MCF 10A (cell line): ENCODE measurements at regions not wholly inside any gene's neighbourhood (a gene's known extent, or its start where the extent isn't known, plus 50 kb on each side); places are given as distances from the start of the nearest gene placed in this dataset.
"Not testable (repeated sequence)": the region's sequence is repeated elsewhere in the genome, so short reads cannot be mapped to it uniquely, and the experiment has no call there.

ENCODE experiments used
- BruUV-seq: library from RNA; stranded (reverse); fragments of 400-500 nt; replicated peaks from 2 replicates; lab custom pipeline; 2021; lab: Mats Ljungman, UMichigan
- CTCF ChIA-PET: fragments of 300-600 bp; sonication (Branson Sonifier 250); formaldehyde crosslinking; extraction: SDS; loops from one replicate; lab custom pipeline; 2021; ENCODE audit warnings: antibody characterized with exemption, inconsistent platforms; lab: Yijun Ruan, JAX
- POLR2A ChIA-PET: fragments of 300-600, 350-650 bp; sonication (Branson Sonifier 250); formaldehyde crosslinking; extraction: SDS; loops from one replicate; lab custom pipeline; 2020; ENCODE audit warnings: antibody characterized with exemption, inconsistent platforms; lab: Yijun Ruan, JAX
- DNase-seq: peaks from one replicate; pipeline ENCODE4 v3.0.0-alpha.2; 2018; ENCODE audit not compliant: unreplicated experiment
- H3K27ac Mint-ChIP-seq: one replicate; pipeline ENCODE4 v1.8.0; 2022; ENCODE audit warnings: mild to moderate bottlenecking, low read depth, mixed read lengths; ENCODE audit not compliant: unreplicated experiment
- H3K27me3 Mint-ChIP-seq: one replicate; pipeline ENCODE4 v1.8.0; 2022; ENCODE audit warnings: mixed read lengths; ENCODE audit not compliant: insufficient read depth, unreplicated experiment
- H3K36me3 Mint-ChIP-seq: one replicate; pipeline ENCODE4 v1.8.0; 2022; ENCODE audit warnings: mild to moderate bottlenecking, moderate library complexity, mixed read lengths; ENCODE audit not compliant: insufficient read depth, unreplicated experiment
- H3K4me1 Mint-ChIP-seq: one replicate; pipeline ENCODE4 v1.8.0; 2022; ENCODE audit warnings: mixed read lengths; ENCODE audit not compliant: insufficient read depth, unreplicated experiment
- H3K4me3 Mint-ChIP-seq: one replicate; pipeline ENCODE4 v1.8.0; 2022; ENCODE audit warnings: mild to moderate bottlenecking, moderate library complexity, mixed read lengths; ENCODE audit not compliant: unreplicated experiment
- H3K9me3 Mint-ChIP-seq: one replicate; pipeline ENCODE4 v1.8.0; 2022; ENCODE audit warnings: mixed read lengths; ENCODE audit not compliant: unreplicated experiment
- CTCF ChIP-seq: fragments of 200-600 bp; IDR thresholded peaks from one replicate; pipeline ENCODE4 v1.8.0; 2022; ENCODE audit warnings: antibody characterized with exemption, mild to moderate bottlenecking; ENCODE audit not compliant: unreplicated experiment
- intact Hi-C: fragments of 100-400 bp; cut with micrococcal nuclease; formaldehyde crosslinking; loops from 2 replicates; pipeline ENCODE4 v1.14.1; 2022

GRCh38 chr16:87216148-87216840 is 100.9 kb downstream of the C16orf95 start:
- Mint-ChIP-seq H3K27me3 (no peaks in the 10 kb centered on the region), H3K36me3 (no peaks in the 10 kb centered on the region), H3K4me1 (peaks cover 5% of the 10 kb centered on the region), H3K9me3 (no peaks in the 10 kb centered on the region), H3K27ac (no peak overlapping the region), H3K4me3 (no peak overlapping the region)
- DNase-seq: no peak
- POLR2A ChIA-PET: interaction anchor here (0.6 kb wide), 1 partner anchor 58 kb away, joined by 3 read pairs; no protein-coding TSS in a partner anchor
- CTCF ChIA-PET: interaction anchor here (1.0 kb wide), 1 partner anchor 154 kb away, joined by 3 read pairs; no protein-coding TSS in a partner anchor
- TF ChIP-seq CTCF: no peak
- no TSS peak for BruUV-seq
- intact Hi-C loops: no loop called here

GRCh38 chr16:87216841-87217275 is 100.3 kb downstream of the C16orf95 start:
- Mint-ChIP-seq H3K27me3 (no peaks in the 10 kb centered on the region), H3K27ac (no peak overlapping the region), H3K36me3 (no peaks in the 10 kb centered on the region), H3K4me1 (no peaks in the 10 kb centered on the region), H3K9me3 (no peaks in the 10 kb centered on the region), H3K4me3 (no peak overlapping the region)
- BruUV-seq: no TSS peak
- ChIA-PET CTCF (no interaction called here), POLR2A (interaction anchor here (0.6 kb wide), 1 partner anchor 58 kb away, joined by 3 read pairs; no protein-coding TSS in a partner anchor)
- intact Hi-C loops: no loop called here
- DNase-seq: no peak
- TF ChIP-seq CTCF: no peak

- H3K9me3 Mint-ChIP-seq, intact Hi-C loops, CTCF ChIA-PET, H3K27ac Mint-ChIP-seq, H3K4me3 Mint-ChIP-seq, DNase-seq, BruUV-seq, H3K4me1 Mint-ChIP-seq, POLR2A ChIA-PET, H3K27me3 Mint-ChIP-seq, H3K36me3 Mint-ChIP-seq: not testable (repeated sequence)
Observed at GRCh38 chr16:87217802-87218201, 99.4 kb downstream of the C16orf95 start.

- CTCF ChIA-PET: no interaction called here
Observed at GRCh38 chr16:87218281-87219055, 98.7 kb downstream of the C16orf95 start.

More at GRCh38 chr16:87218281-87219055, 98.7 kb downstream of the C16orf95 start:
- no peak overlapping the region for H3K27ac Mint-ChIP-seq
- TF ChIP-seq CTCF: no peak
- no peak for DNase-seq
- no TSS peak for BruUV-seq
- no peaks in the 10 kb centered on the region for H3K4me1 Mint-ChIP-seq
- POLR2A ChIA-PET: no interaction called here
- H3K4me3 Mint-ChIP-seq: no peak overlapping the region
- no peaks in the 10 kb centered on the region for H3K9me3 Mint-ChIP-seq
- no peaks in the 10 kb centered on the region for H3K27me3 Mint-ChIP-seq
- intact Hi-C loops: no loop called here
- H3K36me3 Mint-ChIP-seq: no peaks in the 10 kb centered on the region
